Myocyte (in vitro differentiated cells): ENCODE measurements at regions not wholly inside any gene's neighbourhood (a gene's known extent, or its start where the extent isn't known, plus 50 kb on each side); places are given as distances from the start of the nearest gene placed in this dataset.

Source experiments
- DNase-seq: peaks from one replicate; pipeline ENCODE4 v3.0.0-alpha.2; 2012; ENCODE audit warnings: low read depth

- DNase-seq: no peak
Observed at GRCh38 chr13:107275945-107276614, 708.1 kb upstream of the ARGLU1 start.

DNA sequence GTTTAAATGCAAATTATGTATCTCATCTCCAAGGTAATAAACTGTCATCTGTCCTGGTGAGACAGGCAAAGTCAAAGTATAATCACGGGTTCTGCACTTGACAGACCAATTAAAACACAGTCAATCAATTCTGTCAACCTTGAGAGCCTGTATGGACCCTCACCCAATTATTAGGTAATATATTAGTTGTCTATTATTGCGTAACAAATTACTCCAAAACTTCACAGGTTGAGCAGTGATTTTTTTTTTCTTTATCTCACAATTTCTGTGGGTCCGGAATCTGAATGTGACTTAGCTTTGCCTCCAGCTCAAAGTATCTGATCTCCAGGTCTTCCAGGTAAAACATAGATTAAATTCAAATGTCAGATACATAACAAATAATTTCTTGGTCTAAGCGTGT lies 707.4 kb upstream of the ARGLU1 start:
- no peak for DNase-seq

GRCh38 chr13:107271227-107271626 lies 703.3 kb upstream of the ARGLU1 start:
- DNase-seq: no peak

DNA sequence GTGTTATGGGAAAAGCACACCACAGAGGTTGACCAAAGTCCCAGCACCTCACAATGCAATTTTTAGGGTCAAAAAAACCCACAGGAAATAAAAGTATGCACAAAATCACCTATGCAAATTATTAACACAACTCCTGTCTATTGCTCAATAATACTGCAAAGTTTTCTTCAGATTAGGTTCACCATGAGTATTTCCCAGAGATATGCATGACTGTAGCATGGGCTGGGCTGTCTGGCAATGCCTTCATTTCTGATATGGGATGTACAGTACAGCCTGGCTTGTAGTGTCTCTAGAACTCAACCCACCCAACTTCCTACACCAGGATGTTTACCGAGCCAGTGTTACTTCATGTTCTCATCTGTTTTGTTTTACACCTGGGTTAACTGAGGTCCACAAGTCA lies 698.7 kb upstream of the ARGLU1 start:
- DNase-seq: no peak

DNA sequence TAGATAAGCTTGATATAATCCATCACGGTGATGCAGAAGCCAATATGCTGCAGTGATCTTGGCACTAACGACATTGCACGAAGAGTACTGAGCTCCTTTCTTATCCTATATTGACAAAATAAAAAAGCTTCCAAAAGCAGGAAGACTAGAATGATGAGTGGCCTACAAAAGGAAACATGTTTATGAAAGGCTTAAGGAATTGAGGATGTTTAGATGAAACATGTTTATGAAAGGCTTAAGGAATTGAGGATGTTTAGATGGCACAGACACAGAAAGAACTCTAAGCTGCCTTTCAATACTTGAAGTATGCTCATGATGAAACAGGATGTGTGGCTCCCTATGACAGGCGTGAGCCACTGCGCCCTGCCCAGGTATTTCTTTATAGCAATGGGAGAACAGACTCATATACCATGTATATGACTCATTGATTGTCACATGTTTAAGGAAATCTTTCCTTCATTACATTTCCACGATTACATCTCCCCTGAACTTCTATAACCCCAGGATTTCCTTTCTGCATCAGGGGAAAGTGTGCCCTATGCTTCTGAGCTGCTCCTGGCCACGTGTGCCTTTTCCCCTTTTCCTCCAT lies 690.8 kb upstream of the ARGLU1 start:
- DNase-seq: no peak

DNA sequence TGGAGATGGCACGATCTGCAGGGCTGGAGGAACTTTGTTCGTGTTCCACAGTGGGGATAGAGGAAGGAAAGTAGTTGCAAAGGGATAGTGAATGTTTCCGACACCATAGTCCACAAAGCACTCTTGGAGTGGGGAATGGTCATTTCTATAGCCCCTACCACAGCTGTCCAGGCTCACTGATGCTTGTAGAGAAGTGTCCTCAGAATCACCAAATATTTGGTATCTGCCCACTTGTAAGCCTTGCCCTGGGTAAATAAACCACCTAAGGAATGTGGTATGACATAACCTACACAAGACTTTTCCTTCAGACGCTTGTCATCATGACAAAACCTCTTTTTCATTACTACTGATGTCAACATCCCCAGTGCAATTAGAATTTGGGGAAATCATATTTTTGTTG lies 686.5 kb upstream of the ARGLU1 start:
- DNase-seq: no peak

- no peak for DNase-seq
Observed at GRCh38 chr13:107252428-107252827, 684.5 kb upstream of the ARGLU1 start.

DNA sequence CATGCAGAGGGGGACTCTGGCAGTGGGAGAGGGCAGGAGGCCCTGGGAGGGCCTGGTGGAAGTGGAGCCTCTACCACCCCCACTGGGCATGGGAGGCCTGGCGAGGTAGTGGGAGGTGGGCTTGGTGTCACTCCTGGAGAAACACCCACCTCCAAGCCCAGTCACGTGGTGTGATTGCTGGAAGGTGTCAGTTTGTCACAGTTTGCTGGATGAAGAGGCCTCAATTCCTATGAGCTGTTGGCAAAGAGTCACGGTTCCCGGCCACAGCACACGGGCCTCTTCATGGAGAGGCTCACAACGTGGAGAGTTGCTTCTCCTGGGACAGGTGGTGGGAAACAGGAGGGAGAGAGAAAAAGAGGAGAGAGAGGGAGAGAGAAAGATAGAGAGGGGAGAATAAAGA lies 684.1 kb upstream of the ARGLU1 start:
- DNase-seq: no peak

DNA sequence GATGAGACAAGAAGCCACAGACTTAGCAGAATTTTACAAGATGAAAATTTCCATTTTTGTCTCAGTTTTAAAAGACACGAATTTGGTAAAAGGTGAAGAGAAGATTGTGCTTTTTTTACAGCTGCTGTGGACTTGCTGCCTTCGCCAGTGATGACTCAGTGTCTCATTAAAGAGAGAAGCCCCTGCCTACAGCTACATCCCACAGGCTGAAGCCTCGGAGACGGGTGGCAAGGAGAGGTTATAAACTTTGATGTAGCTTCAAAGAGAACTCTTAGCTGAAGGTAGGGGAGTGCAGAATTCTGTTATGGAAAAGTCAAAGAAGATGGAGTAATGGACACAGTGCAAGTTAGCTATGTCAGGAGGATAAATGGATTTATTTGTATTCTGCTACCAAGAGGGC lies 683.4 kb upstream of the ARGLU1 start:
- no peak for DNase-seq

DNA sequence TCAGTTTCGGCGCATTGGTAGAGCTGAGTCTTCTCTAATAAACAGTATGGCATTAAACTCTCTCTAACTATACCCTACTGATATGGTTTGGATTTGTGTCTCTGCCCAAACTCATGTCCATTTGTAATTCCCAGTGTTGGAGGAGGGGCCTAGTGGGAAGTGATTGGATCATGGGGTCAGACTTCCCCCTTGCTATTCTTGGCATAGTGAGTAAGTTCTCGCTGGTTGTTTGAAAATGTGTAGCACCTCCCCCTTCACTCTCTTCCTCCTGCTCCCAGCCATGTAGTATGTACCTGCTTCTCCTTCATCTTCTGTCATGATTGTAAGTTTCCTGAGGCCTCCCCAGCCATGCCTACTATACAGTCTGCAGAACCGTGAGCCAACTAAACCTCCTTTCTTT lies 682.7 kb upstream of the ARGLU1 start:
- DNase-seq: no peak

- DNase-seq: no peak
Observed at GRCh38 chr13:107244241-107244640, 676.3 kb upstream of the ARGLU1 start.

GRCh38 chr13:107242138-107242537 lies 674.2 kb upstream of the ARGLU1 start:
- no peak for DNase-seq

- no peak for DNase-seq
Observed at GRCh38 chr13:107241381-107241780, 673.4 kb upstream of the ARGLU1 start.

- no peak for DNase-seq
Observed at GRCh38 chr13:107239213-107239612, 671.3 kb upstream of the ARGLU1 start.

- DNase-seq: no peak
Observed at GRCh38 chr13:107238262-107238981, 670.5 kb upstream of the ARGLU1 start.

GRCh38 chr13:107234319-107235073 lies 666.6 kb upstream of the ARGLU1 start:
- DNase-seq: no peak

DNA sequence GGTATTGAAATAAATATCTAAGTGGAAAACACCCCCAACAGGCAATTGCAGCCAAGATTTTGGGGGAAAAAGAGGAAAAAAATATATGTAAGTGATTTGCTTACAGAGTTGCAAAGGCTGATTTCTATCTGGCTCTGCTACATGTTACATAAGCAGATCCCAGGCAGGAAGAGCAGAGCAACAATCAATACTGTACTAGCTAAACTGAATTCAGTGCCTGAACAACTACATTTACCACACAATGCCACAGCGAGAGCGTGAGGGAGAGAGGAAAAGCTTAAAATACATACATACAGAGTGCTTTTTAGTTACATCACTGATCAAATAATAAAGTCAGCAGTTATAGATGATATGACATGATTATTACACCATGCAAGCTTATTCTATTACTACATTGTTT lies 665.6 kb upstream of the ARGLU1 start:
- no peak for DNase-seq

DNA sequence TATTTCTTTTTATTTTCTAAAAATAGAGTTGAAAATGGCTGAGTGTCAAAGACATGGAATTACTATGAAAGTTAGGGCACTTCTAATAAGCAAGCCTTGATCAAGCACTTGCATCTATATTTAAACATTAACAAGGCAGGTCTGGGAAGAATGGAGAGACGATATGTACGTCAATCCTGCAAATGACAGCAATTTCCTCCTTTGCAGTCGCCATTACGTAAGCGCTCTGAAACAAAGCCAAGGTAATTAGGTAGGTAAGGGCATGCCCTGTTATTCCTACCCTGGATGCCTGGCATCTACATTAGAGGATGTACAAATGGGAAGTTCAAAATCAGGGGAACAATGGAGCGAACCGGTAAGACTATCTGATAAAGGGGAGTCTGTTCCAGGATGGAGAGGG lies 664.0 kb upstream of the ARGLU1 start:
- DNase-seq: no peak

- DNase-seq: no peak
Observed at GRCh38 chr13:107223867-107224266, 655.9 kb upstream of the ARGLU1 start.

DNA sequence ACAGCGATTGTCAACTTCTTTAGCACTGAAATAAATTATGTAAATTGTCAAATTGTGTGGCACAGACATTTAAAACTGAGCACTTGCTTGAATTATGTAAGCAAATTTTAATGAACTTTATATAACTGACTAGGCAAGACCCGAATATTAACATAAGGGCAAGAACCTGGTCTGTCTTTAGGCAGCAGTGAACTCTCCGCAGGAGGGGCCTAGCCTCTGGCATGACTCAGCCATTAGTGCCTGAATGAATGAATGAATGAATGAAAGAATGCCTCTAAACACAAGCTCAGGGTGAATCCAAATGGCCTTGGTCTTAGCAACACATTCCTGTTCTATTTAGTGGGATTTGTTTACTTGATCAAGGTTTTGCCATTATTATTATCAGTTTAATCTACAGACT lies 654.7 kb upstream of the ARGLU1 start:
- no peak for DNase-seq

GRCh38 chr13:107220245-107220644 lies 652.3 kb upstream of the ARGLU1 start:
- no peak for DNase-seq

GRCh38 chr13:107217251-107217650 lies 649.3 kb upstream of the ARGLU1 start:
- no peak for DNase-seq
